Right lobe of liver (tissue), 4 donors: ENCODE measurements at regions not wholly inside any gene's neighbourhood (a gene's known extent, or its start where the extent isn't known, plus 50 kb on each side); places are given as distances from the start of the nearest gene placed in this dataset.

Experiments
- POLR2A ChIP-seq: fragments of 450-650 bp; IDR thresholded peaks from one replicate; pipeline ENCODE4 v1.6.1; 2017; ENCODE audit warnings: antibody characterized with exemption, mild to moderate bottlenecking
- TF ChIP-seq, protein P1 (sequence below), 4 donors: fragments of 200-600 bp in 3 of 4; fragments of 450-650 bp in 1 of 4; IDR thresholded peaks; one replicate each; pipeline versions ENCODE4 v1.5.1 to v1.8.0; 2016 to 2022; ENCODE audit warnings: antibody characterized with exemption in 4 of 4, mild to moderate bottlenecking in 2 of 4
- donor health status: DM: no; HTN: no; CAD: no.
- donor health status: DM: no; HTN: no; CAD: no.
- donor health status: DM: no; HTN: yes; CAD: no.

GRCh38 chr18:65206551-65207260, 544.1 kb upstream of the CDH7 start:
- TF ChIP-seq, protein P1, sequence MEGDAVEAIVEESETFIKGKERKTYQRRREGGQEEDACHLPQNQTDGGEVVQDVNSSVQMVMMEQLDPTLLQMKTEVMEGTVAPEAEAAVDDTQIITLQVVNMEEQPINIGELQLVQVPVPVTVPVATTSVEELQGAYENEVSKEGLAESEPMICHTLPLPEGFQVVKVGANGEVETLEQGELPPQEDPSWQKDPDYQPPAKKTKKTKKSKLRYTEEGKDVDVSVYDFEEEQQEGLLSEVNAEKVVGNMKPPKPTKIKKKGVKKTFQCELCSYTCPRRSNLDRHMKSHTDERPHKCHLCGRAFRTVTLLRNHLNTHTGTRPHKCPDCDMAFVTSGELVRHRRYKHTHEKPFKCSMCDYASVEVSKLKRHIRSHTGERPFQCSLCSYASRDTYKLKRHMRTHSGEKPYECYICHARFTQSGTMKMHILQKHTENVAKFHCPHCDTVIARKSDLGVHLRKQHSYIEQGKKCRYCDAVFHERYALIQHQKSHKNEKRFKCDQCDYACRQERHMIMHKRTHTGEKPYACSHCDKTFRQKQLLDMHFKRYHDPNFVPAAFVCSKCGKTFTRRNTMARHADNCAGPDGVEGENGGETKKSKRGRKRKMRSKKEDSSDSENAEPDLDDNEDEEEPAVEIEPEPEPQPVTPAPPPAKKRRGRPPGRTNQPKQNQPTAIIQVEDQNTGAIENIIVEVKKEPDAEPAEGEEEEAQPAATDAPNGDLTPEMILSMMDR (IDR thresholded peaks at IDR 0.05): no peak
- TF ChIP-seq POLR2A: no peak
